ENCODE measurements at regions not wholly inside any gene's neighbourhood (a gene's known extent, or its start where the extent isn't known, plus 50 kb on each side); places are given as distances from the start of the nearest gene placed in this dataset.

- Histone ChIP-seq H3K9me3 (ENCODE audit: control insufficient read depth, insufficient read depth, low read length) (peaks cover 61% of the 10 kb centered on the region), H3K27me3 (ENCODE audit: control insufficient read depth, insufficient read depth, low read length) (no peaks in the 10 kb centered on the region), H3K27ac (ENCODE audit: low read depth, low read length) (no peak overlapping the region), H3K4me3 (ENCODE audit: low read depth, low read length) (no peak overlapping the region)
- no peak for TF ChIP-seq CTCF (IDR thresholded peaks at IDR 0.05; ENCODE audit: low read depth, low read length)
- POLR2A ChIA-PET: no interaction called here
- no peak for DNase-seq (ENCODE audit: low read depth, low spot score)
- CTCF ChIA-PET: no interaction called here
Measured at GRCh38 chr2:129737660-129738527, 241.6 kb upstream of the RAB6C start.

GRCh38 chr2:129738799-129739198, 240.7 kb upstream of the RAB6C start:
- no peak for DNase-seq (ENCODE audit: low read depth, low spot score)
- H3K27ac ChIP-seq (ENCODE audit: low read depth, low read length): no peak overlapping the region
- H3K27me3 ChIP-seq (ENCODE audit: control insufficient read depth, insufficient read depth, low read length): no peaks in the 10 kb centered on the region
- no peak for TF ChIP-seq CTCF (IDR thresholded peaks at IDR 0.05; ENCODE audit: low read depth, low read length)
- ChIA-PET CTCF (no interaction called here), POLR2A (no interaction called here)
- peaks cover 58% of the 10 kb centered on the region for H3K9me3 ChIP-seq (ENCODE audit: control insufficient read depth, insufficient read depth, low read length)
- H3K4me3 ChIP-seq (ENCODE audit: low read depth, low read length): no peak overlapping the region

GRCh38 chr2:129740504-129740903, 239.0 kb upstream of the RAB6C start:
- DNase-seq (ENCODE audit: low read depth, low spot score): no peak
- H3K27me3 ChIP-seq (ENCODE audit: control insufficient read depth, insufficient read depth, low read length): no peaks in the 10 kb centered on the region
- TF ChIP-seq CTCF (IDR thresholded peaks at IDR 0.05; ENCODE audit: low read depth, low read length): no peak
- no peak overlapping the region for H3K4me3 ChIP-seq (ENCODE audit: low read depth, low read length)
- H3K9me3 ChIP-seq (ENCODE audit: control insufficient read depth, insufficient read depth, low read length): peaks cover 52% of the 10 kb centered on the region
- CTCF ChIA-PET: no interaction called here
- POLR2A ChIA-PET: no interaction called here
- no peak overlapping the region for H3K27ac ChIP-seq (ENCODE audit: low read depth, low read length)

- Histone ChIP-seq H3K27ac (ENCODE audit: low read depth, low read length) (no peak overlapping the region), H3K27me3 (ENCODE audit: control insufficient read depth, insufficient read depth, low read length) (no peaks in the 10 kb centered on the region), H3K4me3 (ENCODE audit: low read depth, low read length) (no peak overlapping the region), H3K9me3 (ENCODE audit: control insufficient read depth, insufficient read depth, low read length) (peaks cover 52% of the 10 kb centered on the region)
- DNase-seq (ENCODE audit: low read depth, low spot score): no peak
- TF ChIP-seq CTCF (IDR thresholded peaks at IDR 0.05; ENCODE audit: low read depth, low read length): no peak
- CTCF ChIA-PET: no interaction called here
- POLR2A ChIA-PET: no interaction called here
Measured at GRCh38 chr2:129741165-129741564, 238.3 kb upstream of the RAB6C start.

DNA sequence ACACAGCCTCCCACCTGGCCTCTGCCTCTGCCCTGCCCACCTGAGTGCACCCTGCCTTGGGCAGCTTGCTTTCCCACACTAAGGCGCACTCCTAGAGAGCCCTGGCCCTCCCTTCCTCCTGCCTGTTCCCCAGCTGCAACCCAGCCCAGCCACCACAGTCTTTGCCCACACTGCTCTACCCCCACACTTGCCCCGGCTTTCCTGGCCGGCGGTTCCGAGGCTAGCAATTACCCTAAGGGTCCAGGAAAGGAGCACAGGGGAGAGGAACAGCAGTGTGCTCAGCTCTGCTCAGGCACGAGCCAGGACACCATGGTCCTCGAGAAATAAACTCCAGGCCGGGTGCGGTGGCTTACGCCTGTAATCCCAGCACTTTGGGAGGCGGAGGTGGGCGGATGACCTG, 237.8 kb upstream of the RAB6C start:
- DNase-seq (ENCODE audit: low read depth, low spot score): no peak
- POLR2A ChIA-PET: no interaction called here
- Histone ChIP-seq H3K4me3 (ENCODE audit: low read depth, low read length) (no peak overlapping the region), H3K27me3 (ENCODE audit: control insufficient read depth, insufficient read depth, low read length) (no peaks in the 10 kb centered on the region), H3K27ac (ENCODE audit: low read depth, low read length) (no peak overlapping the region), H3K9me3 (ENCODE audit: control insufficient read depth, insufficient read depth, low read length) (peaks cover 52% of the 10 kb centered on the region)
- TF ChIP-seq CTCF (IDR thresholded peaks at IDR 0.05; ENCODE audit: low read depth, low read length): no peak
- CTCF ChIA-PET: no interaction called here

All from AG04450 (cell line).